DMS 273 (cell line): ENCODE measurements at regions not wholly inside any gene's neighbourhood (a gene's known extent, or its start where the extent isn't known, plus 50 kb on each side); places are given as distances from the start of the nearest gene placed in this dataset.
"Not testable (repeated sequence)": the region's sequence is repeated elsewhere in the genome, so short reads cannot be mapped to it uniquely, and the experiment has no call there.

ENCODE experiments used
- DNase-seq: peaks from one replicate; lab custom pipeline; 2025; ENCODE audit not compliant: unreplicated experiment; lab: John Stamatoyannopoulos, UW

DNA sequence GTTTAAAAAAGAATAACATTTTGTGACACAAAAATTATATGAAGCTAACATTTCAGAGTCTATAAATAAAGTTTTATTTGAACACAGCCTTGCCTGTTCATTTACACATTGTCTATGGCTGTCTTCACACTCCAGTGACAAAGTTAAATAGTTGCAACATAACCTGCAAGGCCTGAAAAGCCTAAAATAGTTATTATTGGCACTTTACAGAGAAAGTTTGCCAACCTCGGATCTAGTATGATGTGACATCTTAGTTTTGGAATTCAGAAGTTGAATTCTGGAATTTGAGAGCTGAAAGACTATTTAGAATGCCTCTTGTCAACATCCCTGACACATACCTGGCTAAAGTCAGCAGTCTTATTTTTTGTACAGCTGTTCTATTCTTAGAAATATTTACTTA lies 68.3 kb downstream of the DYRK2 start:
- DNase-seq = no peak

DNA sequence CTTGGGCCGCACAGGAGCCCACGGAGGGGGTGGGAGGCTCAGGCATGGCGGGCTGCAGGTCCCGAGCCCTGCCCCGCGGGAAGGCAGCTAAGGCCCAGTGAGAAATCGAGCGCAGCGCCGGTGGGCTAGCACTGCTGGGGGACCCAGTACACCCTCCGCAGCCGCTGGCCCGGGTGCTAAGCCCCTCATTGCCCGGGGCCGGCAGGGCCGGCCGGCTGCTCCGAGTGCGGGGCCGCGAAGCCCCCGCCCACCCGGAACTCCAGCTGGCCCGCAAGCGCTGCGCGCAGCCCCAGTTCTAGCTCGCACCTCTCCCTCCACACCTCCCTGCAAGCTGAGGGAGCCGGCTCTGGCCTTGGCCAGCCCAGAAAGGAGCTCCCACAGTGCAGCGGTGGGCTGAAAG lies 70.8 kb downstream of the DYRK2 start:
- not testable (repeated sequence) for DNase-seq

GRCh38 chr12:67720351-67720856 lies 71.9 kb downstream of the DYRK2 start:
- peak; percentile 33 for DNase-seq

- no peak for DNase-seq
Observed at GRCh38 chr12:67721248-67721647, 72.7 kb downstream of the DYRK2 start.

GRCh38 chr12:67722296-67722695 lies 73.8 kb downstream of the DYRK2 start:
- DNase-seq = no peak

DNA sequence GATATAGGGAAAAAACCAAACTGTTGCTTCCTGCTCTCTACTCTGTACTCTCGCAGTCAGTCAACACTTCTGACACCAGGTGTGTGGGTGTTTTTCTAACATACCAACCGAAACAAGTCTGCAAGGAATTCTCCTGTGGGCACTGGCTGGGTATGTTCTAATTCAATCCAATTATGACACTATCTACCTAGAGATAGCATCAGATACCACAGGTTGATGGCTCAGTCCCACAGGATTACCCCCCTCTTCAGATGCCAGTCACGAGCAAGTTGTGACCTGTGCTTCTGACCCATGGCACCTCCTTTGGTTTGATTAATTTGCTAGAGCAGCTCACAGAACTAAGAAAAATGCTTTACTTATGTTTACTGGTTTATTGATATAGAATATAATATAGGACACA lies 78.3 kb downstream of the DYRK2 start:
- DNase-seq = no peak

GRCh38 chr12:67727702-67728666 lies 79.4 kb downstream of the DYRK2 start:
- DNase-seq = no peak

- no peak for DNase-seq
Observed at GRCh38 chr12:67732857-67733256, 84.3 kb downstream of the DYRK2 start.

- no peak for DNase-seq
Observed at GRCh38 chr12:67735868-67736267, 87.3 kb downstream of the DYRK2 start.

GRCh38 chr12:67740711-67741110 lies 92.2 kb downstream of the DYRK2 start:
- DNase-seq = no peak

DNA sequence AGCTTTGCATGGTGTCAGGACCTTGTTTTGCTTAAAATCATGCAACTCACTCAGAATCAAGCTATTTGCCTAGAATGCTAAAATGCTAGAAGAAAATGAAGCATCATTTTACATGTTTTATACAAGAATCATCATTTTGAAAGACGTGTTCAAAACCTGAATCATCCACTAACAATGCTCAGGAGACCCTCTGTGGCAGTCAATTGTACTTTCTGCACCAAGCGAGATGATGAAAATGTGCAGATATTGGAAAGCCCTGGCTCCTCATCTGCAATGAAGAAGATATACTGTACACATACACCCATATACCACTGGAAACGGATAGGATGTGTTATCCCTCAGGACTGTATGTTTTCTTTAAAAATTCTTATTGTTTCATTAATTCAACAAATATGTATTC lies 92.7 kb downstream of the DYRK2 start:
- DNase-seq = no peak

DNA sequence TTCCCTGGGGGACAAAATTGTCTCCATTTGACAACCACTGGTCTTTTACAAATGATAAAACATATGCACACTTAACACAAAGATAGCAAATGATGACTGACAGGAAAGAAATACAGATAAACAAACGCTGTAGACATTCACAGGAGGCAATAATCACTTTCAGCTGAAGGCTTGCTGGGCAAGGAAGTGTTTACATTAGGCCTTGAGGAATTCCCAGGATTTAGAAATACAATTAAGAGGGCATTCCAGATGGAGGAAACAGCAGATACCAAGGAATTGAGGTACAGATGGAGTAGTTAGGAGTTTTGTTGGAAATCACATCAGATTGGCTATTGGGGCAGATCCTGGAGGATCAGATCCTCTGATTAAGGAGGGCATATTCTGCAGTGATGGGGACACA lies 93.9 kb downstream of the DYRK2 start:
- no peak for DNase-seq

DNA sequence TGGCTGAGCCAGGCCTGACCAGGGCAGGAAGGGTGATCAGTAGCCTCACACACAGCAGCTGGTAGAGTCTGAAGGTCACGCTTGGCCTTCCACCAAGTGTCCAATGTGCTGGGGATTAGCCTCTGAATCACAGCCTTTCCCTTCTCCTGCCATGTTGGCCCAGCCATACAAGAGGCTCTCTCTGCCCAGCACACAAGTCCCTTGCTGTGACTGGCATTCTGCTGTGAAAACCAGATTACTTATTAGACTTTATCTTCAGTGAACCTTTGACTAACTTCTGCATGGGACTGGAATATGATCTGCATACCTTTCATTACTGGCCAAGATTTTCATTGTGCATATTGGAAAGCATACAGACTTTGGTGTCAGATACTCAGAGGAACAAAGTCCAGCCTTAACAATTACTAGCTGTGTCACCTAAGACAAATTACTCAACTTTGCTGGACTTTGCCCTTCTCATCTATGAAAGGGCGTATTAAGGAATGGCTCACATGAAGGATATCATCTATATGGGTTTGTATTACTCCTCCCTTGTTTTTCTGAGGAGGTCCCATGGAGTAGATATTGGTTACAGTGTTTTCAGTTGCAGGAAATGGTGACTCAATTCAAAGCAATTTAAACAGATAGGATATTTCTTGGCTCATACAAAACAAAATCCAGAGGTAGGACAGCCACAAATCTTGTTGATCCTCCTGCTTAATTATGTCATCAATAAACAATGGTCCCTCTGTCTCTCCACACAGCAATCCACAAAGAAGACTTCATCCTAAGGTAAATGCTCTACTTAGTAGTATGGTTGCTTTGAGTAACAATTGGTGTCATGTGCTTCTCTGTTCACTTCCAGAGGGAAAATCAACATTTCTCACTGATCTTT lies 99.6 kb downstream of the DYRK2 start:
- peak; percentile 4 for DNase-seq

DNA sequence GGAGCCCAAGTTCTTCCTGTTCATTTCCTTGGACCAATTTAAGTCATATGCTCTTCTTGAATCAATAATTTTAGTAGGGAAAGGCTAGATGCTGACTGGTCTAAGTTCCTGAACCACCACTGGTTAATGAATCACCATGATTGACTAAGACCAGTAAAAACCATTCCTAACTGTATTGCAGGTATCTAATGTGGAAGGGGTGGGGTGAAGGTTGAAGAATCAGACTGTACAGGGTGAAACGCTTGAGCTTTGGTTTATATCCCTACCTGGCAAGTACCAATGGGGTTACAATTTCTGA lies 100.1 kb downstream of the DYRK2 start:
- no peak for DNase-seq

DNA sequence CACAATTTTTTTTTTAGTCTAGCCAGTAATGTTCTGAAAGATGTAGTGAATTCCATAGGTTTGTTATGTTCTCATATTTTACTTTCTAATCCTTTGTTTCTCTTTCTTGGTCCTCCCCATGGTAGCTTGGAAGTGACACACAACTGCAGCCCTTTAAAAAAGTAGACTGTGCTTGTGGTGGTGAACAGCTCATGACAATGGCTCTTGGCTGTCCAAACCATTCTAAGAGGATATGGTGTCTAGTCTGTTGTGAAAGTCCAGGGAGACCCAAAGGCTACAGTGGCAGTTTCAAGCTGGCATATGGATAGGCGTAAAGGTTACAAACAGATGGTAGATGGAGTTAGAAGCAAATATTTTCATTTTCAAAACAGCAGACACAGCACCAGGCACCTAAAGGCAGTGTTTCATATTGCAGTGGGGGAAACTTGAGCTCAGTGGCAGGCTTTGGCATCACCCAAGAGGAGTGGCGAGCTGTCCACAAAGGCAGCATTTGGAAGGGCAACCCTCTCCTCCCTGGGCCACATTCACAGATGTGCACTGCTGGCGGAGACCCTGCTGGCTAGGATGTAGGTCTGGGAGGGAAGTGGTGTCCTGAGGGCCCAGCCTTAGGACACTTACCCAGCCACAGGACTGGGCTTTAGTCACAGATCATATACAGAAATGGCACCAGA lies 102.1 kb downstream of the DYRK2 start:
- peak; percentile 64 for DNase-seq

DNA sequence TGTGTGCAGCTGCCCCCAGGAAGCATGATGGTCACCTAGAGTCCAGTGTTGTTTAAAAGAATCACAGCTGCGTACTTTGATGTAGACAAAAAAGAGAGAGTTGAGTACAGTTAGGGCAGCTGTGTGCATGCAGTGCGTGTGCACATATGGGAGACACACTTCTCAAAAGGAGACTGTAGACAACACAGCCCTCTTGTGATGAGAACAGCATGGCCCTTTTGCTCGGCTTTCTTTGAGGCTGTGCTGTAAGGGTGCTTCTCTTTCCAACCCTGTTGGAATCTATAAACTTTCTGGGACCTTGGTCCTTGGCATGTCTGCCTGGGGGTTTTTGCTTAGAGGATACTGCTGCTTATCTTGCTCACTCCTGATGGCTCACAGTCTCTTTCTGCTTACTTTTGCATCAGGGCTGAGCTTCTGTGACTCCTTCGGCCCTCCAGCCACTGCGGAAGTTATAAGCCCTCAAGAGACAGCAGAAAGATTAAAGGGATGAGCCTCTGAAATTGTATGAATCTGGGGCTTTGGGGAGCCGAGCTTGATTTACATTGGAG lies 102.9 kb downstream of the DYRK2 start:
- DNase-seq = peak; percentile 7

DNA sequence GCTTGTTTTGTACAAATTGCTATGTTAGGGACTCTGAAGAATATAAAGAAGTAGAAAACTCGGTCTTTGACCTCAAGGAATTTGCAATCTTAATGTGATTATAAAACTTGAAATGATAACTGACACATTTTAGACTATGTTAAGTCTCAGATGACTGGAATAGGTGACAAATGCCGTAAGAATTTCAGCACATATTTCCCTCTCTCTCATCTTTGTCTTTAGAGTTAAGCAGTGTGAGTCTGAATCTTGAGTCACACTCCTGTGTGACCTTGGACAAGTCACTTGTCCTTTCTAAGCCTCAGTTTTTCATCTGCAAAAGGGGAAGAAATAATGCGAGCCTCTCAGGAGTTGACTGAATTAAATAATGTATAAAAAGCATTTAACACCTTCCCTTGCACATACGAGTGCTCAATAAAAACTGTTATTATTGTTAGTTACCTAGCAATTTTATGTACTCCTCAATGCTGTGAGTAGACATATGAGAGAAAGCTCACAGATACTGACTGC lies 103.7 kb downstream of the DYRK2 start:
- no peak for DNase-seq

DNA sequence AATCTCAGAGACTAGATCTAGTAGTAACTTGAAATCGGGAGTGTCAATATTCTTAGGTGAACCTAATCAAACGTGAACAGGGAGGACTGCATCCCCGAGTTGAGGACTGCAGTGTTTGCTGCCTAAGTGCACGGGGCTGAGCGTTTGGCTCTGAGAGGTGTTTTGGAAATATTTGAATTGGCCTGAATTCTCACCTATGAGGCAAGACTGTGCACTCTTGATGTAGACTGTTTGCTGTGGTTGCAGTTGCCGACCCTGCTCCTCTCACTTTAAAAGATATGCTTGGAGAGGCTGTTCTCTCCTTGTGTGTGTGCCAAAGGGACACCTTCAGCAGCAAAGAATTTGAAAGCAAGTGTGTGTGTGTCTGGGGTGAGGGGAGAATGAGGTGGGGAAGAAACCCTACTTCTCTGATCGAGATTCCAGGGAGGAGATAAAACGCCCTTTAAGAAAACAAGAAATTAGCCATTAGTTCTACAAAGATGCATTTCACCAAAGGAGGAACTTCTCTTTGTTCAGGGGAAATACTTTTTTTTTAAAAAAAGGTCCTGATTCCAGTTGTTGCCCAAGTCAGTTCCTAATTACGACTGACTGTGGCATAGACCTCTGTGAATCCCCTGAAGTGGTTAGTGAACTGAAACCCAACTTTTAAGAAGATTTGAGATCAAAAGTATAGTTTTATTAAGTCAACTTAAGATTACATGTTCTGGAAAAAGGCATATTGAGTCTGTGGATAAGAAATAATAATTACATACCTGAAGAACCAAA lies 106.6 kb downstream of the DYRK2 start:
- DNase-seq = no peak

GRCh38 chr12:67757651-67758050 lies 109.1 kb downstream of the DYRK2 start:
- DNase-seq = peak; percentile 47

- peak; percentile 12 for DNase-seq
Observed at GRCh38 chr12:67758119-67758518, 109.6 kb downstream of the DYRK2 start.
